Activated naive CD4-positive, alpha-beta T cell treated with anti-CD3 and anti-CD28 coated beads, Interleukin-2, amount 50 U/mL, for 72 hours (primary cell): ENCODE measurements at regions not wholly inside any gene's neighbourhood (a gene's known extent, or its start where the extent isn't known, plus 50 kb on each side); places are given as distances from the start of the nearest gene placed in this dataset.
"Not testable (repeated sequence)": the region's sequence is repeated elsewhere in the genome, so short reads cannot be mapped to it uniquely, and the experiment has no call there.

Experiments
- ATAC-seq, 2 donors: fragments of 150-1000 bp; cut with Tn5 transposase; 2 replicates each; pipeline ENCODE4 v1.10.0; 2021; ENCODE audit warnings: mild to moderate bottlenecking in 2 of 2, moderate library complexity in 2 of 2
- DNase-seq, 2 donors: peaks; one replicate each; pipeline ENCODE4 v3.0.0; 2021 to 2022; ENCODE audit warnings: low spot score in 2 of 2
- H3K27ac Mint-ChIP-seq, 2 donors: one replicate each; pipeline ENCODE4 v1.8.0; 2022; ENCODE audit warnings: mild to moderate bottlenecking in 2 of 2, mixed read lengths in 2 of 2
- H3K36me3 Mint-ChIP-seq, 2 donors: one replicate each; pipeline ENCODE4 v1.8.0; 2022; ENCODE audit warnings: mixed read lengths in 2 of 2
- H3K9me3 Mint-ChIP-seq, 2 donors: one replicate each; pipeline ENCODE4 v1.8.0; 2022; ENCODE audit warnings: mixed read lengths in 2 of 2

- H3K9me3 Mint-ChIP-seq: not testable (repeated sequence)
Measured at GRCh38 chr15:75768526-75768925, 55.9 kb upstream of the CSPG4 start.

DNA sequence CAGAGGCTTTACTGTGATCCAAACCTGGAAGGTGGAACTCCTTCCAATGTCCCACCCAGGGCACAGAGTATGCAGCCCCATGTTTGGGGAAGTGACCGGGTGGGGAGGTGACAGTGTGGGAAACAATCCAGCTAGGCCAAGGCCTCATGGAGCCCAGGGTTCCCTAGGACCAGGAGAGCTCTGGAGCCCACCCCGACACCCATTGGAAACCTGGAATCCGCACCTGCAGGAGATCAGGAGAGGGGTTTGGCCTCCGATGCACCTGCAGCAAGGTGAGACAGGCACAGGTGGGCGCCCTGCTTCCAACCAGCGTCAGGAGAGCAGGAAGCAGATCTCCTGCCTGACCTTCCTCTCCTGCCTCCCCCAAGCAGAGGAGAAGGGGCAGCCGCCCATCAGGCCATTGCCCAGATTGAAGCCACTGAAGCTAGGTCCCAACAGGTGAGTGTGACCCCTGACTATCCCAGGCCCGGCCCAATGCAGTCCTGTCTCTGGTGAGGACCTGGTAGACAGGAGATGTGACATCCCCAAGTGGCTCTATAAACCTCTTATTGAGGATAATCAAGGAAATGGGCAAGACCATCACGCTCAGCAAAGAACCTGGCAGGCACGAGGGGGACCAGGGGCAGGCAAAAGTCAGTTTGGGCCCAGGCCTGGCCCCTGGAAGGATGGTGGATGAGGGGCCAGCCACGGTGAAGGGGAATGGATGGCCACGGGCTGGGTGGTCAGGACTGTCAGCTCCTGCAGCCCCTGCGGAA is 53.1 kb upstream of the CSPG4 start:
- H3K9me3 Mint-ChIP-seq, DNase-seq, ATAC-seq, H3K36me3 Mint-ChIP-seq: not testable (repeated sequence)
- peak overlapping the region in 1 of 2 donors; percentile 56 for H3K27ac Mint-ChIP-seq

More at GRCh38 chr15:75768526-75768925, 55.9 kb upstream of the CSPG4 start:
- not testable (repeated sequence) for ATAC-seq, DNase-seq, H3K27ac Mint-ChIP-seq, H3K36me3 Mint-ChIP-seq

DNA sequence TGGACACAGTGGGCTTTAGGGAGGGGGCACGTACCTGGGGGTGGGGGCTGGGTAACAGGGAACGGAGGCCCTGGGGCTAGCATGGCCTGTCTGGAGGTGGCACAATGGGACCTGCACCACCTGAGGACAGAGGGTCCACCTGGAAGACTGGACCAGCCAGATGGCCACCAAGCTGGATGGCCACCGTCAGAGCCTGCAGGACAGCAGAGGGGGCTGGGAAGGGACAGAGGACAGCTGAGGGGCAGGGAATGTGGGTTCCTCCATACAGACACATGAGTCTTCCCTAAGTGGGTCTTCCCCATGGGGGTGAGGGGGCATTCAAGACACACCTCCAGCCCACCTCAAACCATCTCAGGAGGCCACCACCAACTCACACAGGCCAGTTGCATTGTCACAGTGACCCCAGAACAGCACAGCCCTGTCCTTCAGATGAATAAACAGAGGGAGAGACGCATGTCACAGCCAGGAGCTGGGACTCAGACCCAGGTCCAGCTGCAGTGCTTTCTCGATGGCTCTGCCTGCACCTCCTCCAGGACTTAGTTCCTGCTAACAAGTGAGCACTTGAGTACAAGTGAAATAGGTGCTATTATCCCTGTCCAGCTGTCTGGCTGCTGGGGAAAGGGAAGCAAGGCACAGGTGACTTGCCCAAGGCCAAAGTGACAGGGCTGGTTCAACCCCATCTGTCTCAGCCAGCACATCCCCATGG is 52.4 kb upstream of the CSPG4 start:
- not testable (repeated sequence) for H3K27ac Mint-ChIP-seq, H3K36me3 Mint-ChIP-seq, DNase-seq, H3K9me3 Mint-ChIP-seq, ATAC-seq

GRCh38 chr15:75763635-75764600 is 51.3 kb upstream of the CSPG4 start:
- not testable (repeated sequence) for H3K27ac Mint-ChIP-seq, DNase-seq, H3K9me3 Mint-ChIP-seq, H3K36me3 Mint-ChIP-seq, ATAC-seq

DNA sequence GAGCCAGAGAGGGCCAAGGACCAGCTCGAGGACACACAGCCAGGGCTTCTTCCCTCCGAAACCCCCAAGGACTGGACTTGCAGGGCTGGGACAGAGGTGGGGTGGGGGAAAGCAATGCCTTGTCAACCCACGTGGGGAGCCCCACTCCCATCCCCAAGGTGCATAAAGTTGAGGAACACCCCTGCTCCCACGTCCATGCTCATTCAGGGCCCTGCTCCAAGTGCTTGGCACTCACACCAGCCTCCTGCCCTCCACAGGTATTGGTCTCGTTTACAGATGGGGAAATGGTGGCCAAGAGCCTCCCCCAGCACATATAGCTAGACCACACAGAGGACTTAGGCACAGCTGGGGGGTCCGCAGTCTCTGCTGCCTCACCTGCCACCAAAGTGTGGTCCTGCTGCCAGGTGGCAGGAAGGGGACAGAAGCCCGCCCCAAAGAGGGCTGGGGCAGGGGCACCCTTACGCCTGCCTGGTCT is 50.5 kb upstream of the CSPG4 start:
- DNase-seq: no peak
- peak overlapping the region in 1 of 2 donors; percentile 51 for H3K27ac Mint-ChIP-seq
- H3K36me3 Mint-ChIP-seq: peaks cover 0 to 5% of the 10 kb centered on the region in 2 donors
- no peaks in the 10 kb centered on the region for H3K9me3 Mint-ChIP-seq
- ATAC-seq: no peak
